ENCODE measurements at regions not wholly inside any gene's neighbourhood (a gene's known extent, or its start where the extent isn't known, plus 50 kb on each side); places are given as distances from the start of the nearest gene placed in this dataset.
A peak's percentile ranks its signal among the peaks of the same experiment; 100 is the strongest.
"Not testable (repeated sequence)": the region's sequence is repeated elsewhere in the genome, so short reads cannot be mapped to it uniquely, and the experiment has no call there.

DNA sequence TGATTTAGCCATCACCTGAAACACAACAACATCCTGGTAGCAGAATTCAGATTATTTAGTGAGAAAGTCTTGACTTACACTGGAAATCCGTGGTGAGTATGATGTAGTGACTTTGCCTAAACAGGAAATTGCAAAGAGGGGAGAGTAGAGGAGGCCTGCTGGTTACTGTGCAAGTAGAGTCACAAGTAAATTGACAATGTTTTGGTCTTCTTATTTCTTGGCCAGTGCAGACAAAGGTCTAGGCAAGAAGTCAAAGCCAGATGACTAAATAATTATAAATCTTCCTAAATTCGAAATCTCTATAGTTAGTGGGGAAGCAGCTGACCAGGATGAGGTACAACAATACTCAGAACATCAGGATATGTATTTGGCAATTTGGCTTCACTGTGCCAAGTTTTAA, 159.5 kb upstream of the KCTD3 start:
- no peak for DNase-seq (ENCODE audit: extremely low read depth, low read depth)
- H3K4me3 ChIP-seq (replicated peaks; ENCODE audit: low read depth, low read length) = no peak overlapping the region
- TF ChIP-seq CTCF (IDR thresholded peaks at IDR 0.05; ENCODE audit: low read depth, low read length, missing control alignments) = no peak

DNA sequence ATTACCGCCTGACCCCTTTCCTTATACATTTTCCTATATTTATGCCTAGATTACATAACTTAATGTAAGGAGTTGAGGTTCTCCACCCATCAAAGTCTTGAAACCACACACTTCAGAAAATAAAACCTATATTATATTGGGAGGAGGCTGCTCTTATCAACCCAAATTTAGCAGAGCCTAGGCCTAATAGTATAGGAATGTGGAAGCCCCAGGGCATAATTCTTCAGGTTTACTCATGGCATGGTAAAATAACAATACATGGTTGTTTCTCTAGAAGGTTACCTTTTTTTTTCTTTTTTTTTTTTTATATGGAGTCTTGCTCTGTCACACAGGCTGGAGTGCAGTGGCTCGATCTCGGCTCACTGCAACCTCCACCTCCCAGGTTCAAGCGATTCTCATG, 157.6 kb upstream of the KCTD3 start:
- not testable (repeated sequence) for DNase-seq (ENCODE audit: extremely low read depth, low read depth)

GRCh38 chr1:215415521-215415920, 151.6 kb upstream of the KCTD3 start:
- DNase-seq (ENCODE audit: extremely low read depth, low read depth); H3K4me3 ChIP-seq (replicated peaks; ENCODE audit: low read depth, low read length): not testable (repeated sequence)

More for the DNA sequence above, 157.6 kb upstream of the KCTD3 start:
- H3K4me3 ChIP-seq (replicated peaks; ENCODE audit: low read depth, low read length) = not testable (repeated sequence)

GRCh38 chr1:215416497-215416896, 150.6 kb upstream of the KCTD3 start:
- DNase-seq (ENCODE audit: extremely low read depth, low read depth) = no peak
- H3K4me3 ChIP-seq (replicated peaks; ENCODE audit: low read depth, low read length) = no peak overlapping the region
- no peak for TF ChIP-seq CTCF (IDR thresholded peaks at IDR 0.05; ENCODE audit: low read depth, low read length, missing control alignments)

DNA sequence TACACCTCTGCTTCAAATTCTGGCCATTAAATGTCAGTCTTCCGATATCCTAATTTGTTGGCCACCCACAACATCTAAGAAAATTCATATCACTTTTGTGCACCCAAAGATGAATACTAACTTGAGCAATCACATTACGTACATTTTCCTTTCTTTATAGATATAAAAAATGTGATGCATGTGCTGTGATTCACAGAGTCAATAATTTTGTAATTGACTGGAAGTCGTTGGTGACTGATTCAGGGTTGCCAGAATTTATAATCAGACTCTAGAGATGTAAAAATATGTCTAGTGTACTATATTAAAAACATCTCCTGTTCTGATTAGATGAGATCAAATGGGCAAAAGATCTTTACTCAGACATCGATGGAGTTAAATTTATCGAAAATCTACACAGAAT, 150.0 kb upstream of the KCTD3 start:
- DNase-seq (ENCODE audit: extremely low read depth, low read depth) = no peak
- no peak for TF ChIP-seq CTCF (IDR thresholded peaks at IDR 0.05; ENCODE audit: low read depth, low read length, missing control alignments)
- no peak overlapping the region for H3K4me3 ChIP-seq (replicated peaks; ENCODE audit: low read depth, low read length)

GRCh38 chr1:215418876-215419447, 148.1 kb upstream of the KCTD3 start:
- DNase-seq (ENCODE audit: extremely low read depth, low read depth) = peak; percentile 6
- TF ChIP-seq CTCF (IDR thresholded peaks at IDR 0.05; ENCODE audit: low read depth, low read length, missing control alignments) = no peak
- no peak overlapping the region for H3K4me3 ChIP-seq (replicated peaks; ENCODE audit: low read depth, low read length)

- no peak for DNase-seq (ENCODE audit: extremely low read depth, low read depth)
- no peak overlapping the region for H3K4me3 ChIP-seq (replicated peaks; ENCODE audit: low read depth, low read length)
- no peak for TF ChIP-seq CTCF (IDR thresholded peaks at IDR 0.05; ENCODE audit: low read depth, low read length, missing control alignments)
These were observed 145.4 kb upstream of the KCTD3 start for GRCh38 chr1:215421744-215422143.

DNA sequence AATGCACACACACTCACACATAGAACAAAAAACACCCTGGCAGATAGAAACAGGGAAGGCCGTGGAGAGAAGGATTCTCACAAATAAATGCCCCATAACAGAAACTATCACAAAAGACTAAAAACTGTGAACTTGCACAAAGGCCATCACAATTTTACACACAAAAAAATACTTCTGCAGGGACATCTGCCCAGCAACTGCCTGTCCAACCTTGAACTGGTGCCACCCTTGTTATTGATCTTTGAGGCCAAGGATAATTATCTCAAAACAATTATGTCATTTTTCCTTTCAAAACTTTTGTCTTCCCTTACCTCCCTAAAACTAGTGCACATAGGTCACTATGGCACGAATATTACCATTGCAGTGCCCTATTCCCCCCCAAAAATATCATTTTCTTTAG, 143.8 kb upstream of the KCTD3 start:
- no peak for DNase-seq (ENCODE audit: extremely low read depth, low read depth)
- H3K4me3 ChIP-seq (replicated peaks; ENCODE audit: low read depth, low read length) = no peak overlapping the region
- TF ChIP-seq CTCF (IDR thresholded peaks at IDR 0.05; ENCODE audit: low read depth, low read length, missing control alignments) = no peak

Data from HFF-Myc (cell line).